Peyer's patch (tissue), 4 donors: ENCODE measurements at regions not wholly inside any gene's neighbourhood (a gene's known extent, or its start where the extent isn't known, plus 50 kb on each side); places are given as distances from the start of the nearest gene placed in this dataset.

Source experiments
- DNase-seq, 3 donors: peaks; one replicate each; pipeline ENCODE4 v3.0.0-alpha.2; 2017 to 2019
- H3K27ac ChIP-seq, 4 donors: fragments of 200-600 bp; sonication (generic); one replicate each; pipeline ENCODE4 v1.5.1; 2016 to 2019
- H3K27me3 ChIP-seq, 2 donors: fragments of 200-600 bp; sonication (generic); one replicate each; pipeline ENCODE4 v1.5.1; 2019
- H3K36me3 ChIP-seq, 3 donors: fragments of 200-600 bp; sonication (generic); one replicate each; pipeline ENCODE4 v1.5.1; 2016 to 2019
- H3K4me1 ChIP-seq, 4 donors: fragments of 200-600 bp; sonication (generic); one replicate each; pipeline ENCODE4 v1.5.1; 2016 to 2019
- H3K4me3 ChIP-seq, 4 donors: fragments of 200-600 bp; sonication (generic); 1 replicate in 3 of 4; 2 replicates in 1 of 4; pipeline ENCODE4 v1.5.1; 2016 to 2019; ENCODE audit warnings: mild to moderate bottlenecking in 1 of 4
- H3K9me3 ChIP-seq, 4 donors: fragments of 200-600 bp; sonication (generic); one replicate each; pipeline ENCODE4 v1.5.1; 2016 to 2019; ENCODE audit warnings: mild to moderate bottlenecking in 1 of 4
- POLR2A ChIP-seq, 2 donors: fragments of 450-650 bp; IDR thresholded peaks; one replicate each; pipeline ENCODE4 v1.5.1; 2017; ENCODE audit warnings: antibody characterized with exemption in 2 of 2, mild to moderate bottlenecking in 2 of 2, moderate library complexity in 2 of 2
- TF ChIP-seq, protein P1 (sequence below), 6 experiments: fragments of 450-650 bp in 4 of 6; fragments of 200-600 bp in 2 of 6; sonication (generic) in 1 of 6; IDR thresholded peaks; one replicate each; pipeline ENCODE4 v1.5.1; 2017 to 2019; ENCODE audit warnings: antibody characterized with exemption in 6 of 6, mild to moderate bottlenecking in 3 of 6, moderate library complexity in 1 of 6

DNA sequence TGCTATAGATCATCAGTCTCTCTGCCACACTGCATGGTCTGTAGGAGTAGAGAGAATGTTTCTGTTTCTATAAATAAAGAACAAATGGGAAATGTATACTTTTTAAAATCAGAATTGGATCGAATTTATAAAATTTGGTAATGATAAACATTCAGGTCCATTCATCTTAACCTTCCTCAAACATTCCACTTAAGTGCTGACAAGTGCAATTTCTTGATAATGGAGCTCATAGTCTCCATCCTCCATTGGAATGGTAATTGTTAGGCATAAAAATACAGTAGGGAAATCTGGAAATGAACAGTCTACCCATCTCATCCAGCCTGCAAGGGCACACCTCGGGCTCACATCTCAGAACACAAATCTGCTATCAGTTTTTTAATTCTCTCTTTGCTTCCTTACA is 122.6 kb upstream of the PACRGL start:
- no peaks in the 10 kb centered on the region for H3K9me3 ChIP-seq
- H3K27me3 ChIP-seq: no peaks in the 10 kb centered on the region
- H3K4me3 ChIP-seq: no peak overlapping the region
- no peak for DNase-seq
- TF ChIP-seq, protein P1, sequence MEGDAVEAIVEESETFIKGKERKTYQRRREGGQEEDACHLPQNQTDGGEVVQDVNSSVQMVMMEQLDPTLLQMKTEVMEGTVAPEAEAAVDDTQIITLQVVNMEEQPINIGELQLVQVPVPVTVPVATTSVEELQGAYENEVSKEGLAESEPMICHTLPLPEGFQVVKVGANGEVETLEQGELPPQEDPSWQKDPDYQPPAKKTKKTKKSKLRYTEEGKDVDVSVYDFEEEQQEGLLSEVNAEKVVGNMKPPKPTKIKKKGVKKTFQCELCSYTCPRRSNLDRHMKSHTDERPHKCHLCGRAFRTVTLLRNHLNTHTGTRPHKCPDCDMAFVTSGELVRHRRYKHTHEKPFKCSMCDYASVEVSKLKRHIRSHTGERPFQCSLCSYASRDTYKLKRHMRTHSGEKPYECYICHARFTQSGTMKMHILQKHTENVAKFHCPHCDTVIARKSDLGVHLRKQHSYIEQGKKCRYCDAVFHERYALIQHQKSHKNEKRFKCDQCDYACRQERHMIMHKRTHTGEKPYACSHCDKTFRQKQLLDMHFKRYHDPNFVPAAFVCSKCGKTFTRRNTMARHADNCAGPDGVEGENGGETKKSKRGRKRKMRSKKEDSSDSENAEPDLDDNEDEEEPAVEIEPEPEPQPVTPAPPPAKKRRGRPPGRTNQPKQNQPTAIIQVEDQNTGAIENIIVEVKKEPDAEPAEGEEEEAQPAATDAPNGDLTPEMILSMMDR (IDR thresholded peaks at IDR 0.05): no peak
- no peak for TF ChIP-seq POLR2A (IDR thresholded peaks at IDR 0.05)
- no peak overlapping the region for H3K27ac ChIP-seq
- no peaks in the 10 kb centered on the region for H3K36me3 ChIP-seq
- H3K4me1 ChIP-seq: no peaks in the 10 kb centered on the region

DNA sequence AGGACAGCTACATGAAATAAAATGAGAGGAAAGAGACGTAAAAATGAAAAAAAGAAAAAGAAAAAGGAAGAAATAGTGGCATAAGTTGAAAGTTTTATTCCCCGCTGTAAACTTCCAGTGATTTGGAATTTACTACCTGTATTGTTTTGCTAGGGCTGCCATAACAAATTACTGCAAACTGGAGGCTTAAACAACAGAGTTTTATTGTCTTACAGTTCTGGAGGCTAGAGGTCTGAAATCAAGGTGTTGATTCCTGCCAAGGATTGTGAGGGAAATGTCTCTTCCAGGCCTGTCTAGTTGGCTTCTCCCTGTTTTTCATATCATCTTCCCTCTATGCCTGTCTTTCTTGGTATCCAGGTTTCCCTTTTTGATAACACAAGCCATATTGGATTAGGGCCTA is 119.4 kb upstream of the PACRGL start:
- TF ChIP-seq, protein P1 (IDR thresholded peaks at IDR 0.05): no peak
- TF ChIP-seq POLR2A (IDR thresholded peaks at IDR 0.05): no peak
- Histone ChIP-seq H3K27me3 (no peaks in the 10 kb centered on the region), H3K4me3 (no peak overlapping the region), H3K9me3 (no peaks in the 10 kb centered on the region), H3K27ac (no peak overlapping the region), H3K36me3 (no peaks in the 10 kb centered on the region), H3K4me1 (no peaks in the 10 kb centered on the region)
- DNase-seq: no peak

DNA sequence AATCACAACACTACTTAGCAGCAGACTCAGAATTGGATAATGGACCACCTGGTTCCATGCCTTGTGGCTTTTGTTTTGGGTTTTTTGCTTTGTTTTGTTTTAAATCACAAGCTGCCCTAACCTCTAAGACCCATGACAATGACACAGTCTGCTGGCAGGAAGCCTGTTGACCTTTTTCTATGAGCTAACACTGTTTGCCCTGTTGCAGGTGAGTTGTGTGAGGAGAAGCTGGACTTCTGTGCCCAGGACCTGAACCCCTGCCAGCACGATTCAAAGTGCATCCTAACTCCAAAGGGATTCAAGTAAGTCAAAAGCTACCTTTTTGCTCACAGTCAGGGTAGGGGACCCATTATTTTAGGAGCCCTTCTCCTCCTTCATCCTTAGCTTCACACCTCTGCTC is 110.8 kb upstream of the PACRGL start:
- no peaks in the 10 kb centered on the region for H3K36me3 ChIP-seq
- no peak overlapping the region for H3K27ac ChIP-seq
- H3K4me3 ChIP-seq: no peak overlapping the region
- no peaks in the 10 kb centered on the region for H3K27me3 ChIP-seq
- no peaks in the 10 kb centered on the region for H3K9me3 ChIP-seq
- no peaks in the 10 kb centered on the region for H3K4me1 ChIP-seq
- TF ChIP-seq POLR2A (IDR thresholded peaks at IDR 0.05): no peak
- TF ChIP-seq, protein P1 (IDR thresholded peaks at IDR 0.05): no peak
- no peak for DNase-seq

DNA sequence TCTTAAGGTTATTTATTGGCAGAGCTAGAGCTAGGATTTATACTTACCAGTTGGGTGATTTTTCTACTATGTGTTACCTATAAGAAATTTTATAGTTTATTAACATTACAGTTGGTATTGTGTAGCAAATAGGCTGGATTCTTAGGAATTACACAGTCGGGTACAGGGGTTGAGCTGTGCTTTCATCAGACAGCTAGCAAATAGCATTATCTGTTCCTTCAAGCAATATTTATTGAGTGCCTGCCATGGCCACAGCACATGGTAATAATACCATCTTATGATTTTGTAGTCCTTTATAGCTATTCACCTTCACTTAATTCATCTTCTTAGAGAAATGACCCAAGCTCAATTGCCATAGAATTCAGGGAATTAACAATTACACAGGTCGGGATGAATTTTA is 109.4 kb upstream of the PACRGL start:
- Histone ChIP-seq H3K4me1 (no peaks in the 10 kb centered on the region), H3K4me3 (no peak overlapping the region), H3K9me3 (no peaks in the 10 kb centered on the region), H3K27ac (no peak overlapping the region), H3K36me3 (no peaks in the 10 kb centered on the region), H3K27me3 (no peaks in the 10 kb centered on the region)
- no peak for DNase-seq
- TF ChIP-seq, protein P1 (IDR thresholded peaks at IDR 0.05): no peak
- no peak for TF ChIP-seq POLR2A (IDR thresholded peaks at IDR 0.05)

DNA sequence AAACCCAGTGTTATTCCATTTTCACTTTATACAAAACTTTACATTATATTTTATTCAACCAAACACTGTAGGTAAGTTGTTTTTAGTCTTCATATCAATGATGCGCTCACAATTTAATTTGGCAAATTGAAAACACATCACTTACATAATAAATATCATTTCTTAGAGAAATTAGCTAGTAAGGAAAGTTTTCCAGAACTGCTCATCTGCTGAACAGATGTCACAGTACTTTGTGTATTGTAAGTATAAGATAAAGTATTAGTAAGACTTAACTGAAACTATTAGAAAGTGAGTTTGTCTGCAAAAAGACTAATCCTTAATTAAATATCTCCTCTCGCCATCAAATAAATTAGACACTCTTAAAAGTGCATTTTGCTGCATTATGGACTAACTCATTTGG is 108.7 kb upstream of the PACRGL start:
- Histone ChIP-seq H3K27ac (no peak overlapping the region), H3K9me3 (no peaks in the 10 kb centered on the region), H3K27me3 (no peaks in the 10 kb centered on the region), H3K4me1 (no peaks in the 10 kb centered on the region), H3K4me3 (no peak overlapping the region), H3K36me3 (no peaks in the 10 kb centered on the region)
- no peak for DNase-seq
- TF ChIP-seq POLR2A (IDR thresholded peaks at IDR 0.05): no peak
- TF ChIP-seq, protein P1 (IDR thresholded peaks at IDR 0.05): no peak

DNA sequence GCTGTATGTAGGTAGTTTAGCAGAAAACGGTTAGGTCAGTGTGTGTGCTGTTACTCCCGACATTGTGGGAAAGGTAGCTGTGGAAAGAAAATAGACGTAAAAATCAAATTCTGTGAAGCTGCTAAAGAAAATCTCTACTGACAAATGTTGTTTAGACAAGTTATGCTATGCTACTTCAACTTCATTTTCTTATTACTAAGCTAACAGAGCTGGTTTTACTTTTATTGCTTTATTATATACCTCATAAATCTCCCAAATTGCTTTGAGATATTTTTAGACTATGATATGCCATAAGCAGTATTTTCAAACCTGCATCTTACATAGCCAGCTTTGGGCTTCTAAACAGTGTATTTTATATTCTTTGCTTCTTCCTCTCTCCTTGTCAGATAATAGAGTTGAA is 108.2 kb upstream of the PACRGL start:
- H3K4me3 ChIP-seq: no peak overlapping the region
- no peaks in the 10 kb centered on the region for H3K36me3 ChIP-seq
- no peak for DNase-seq
- no peaks in the 10 kb centered on the region for H3K9me3 ChIP-seq
- H3K27me3 ChIP-seq: no peaks in the 10 kb centered on the region
- H3K4me1 ChIP-seq: no peaks in the 10 kb centered on the region
- no peak overlapping the region for H3K27ac ChIP-seq
- TF ChIP-seq, protein P1 (IDR thresholded peaks at IDR 0.05): no peak
- TF ChIP-seq POLR2A (IDR thresholded peaks at IDR 0.05): no peak
